Liver (tissue), 8 donors: ENCODE measurements at regions not wholly inside any gene's neighbourhood (a gene's known extent, or its start where the extent isn't known, plus 50 kb on each side); places are given as distances from the start of the nearest gene placed in this dataset.

Experiments used
- DNase-seq: peaks from one replicate; pipeline ENCODE4 v3.0.0-alpha.2; 2017; ENCODE audit warnings: low spot score
- H3K27ac ChIP-seq, 2 donors: one replicate each; pipeline ENCODE4 v1.7.0; 2013; ENCODE audit warnings: inconsistent platforms in 2 of 2, low read length in 2 of 2, control low read depth in 1 of 2, low read depth in 1 of 2, mild to moderate bottlenecking in 1 of 2
- H3K27me3 ChIP-seq, 4 donors: one replicate each; pipeline versions ENCODE4 v1.6.1 to v1.7.0; 2013; ENCODE audit warnings: low read length in 3 of 4, inconsistent platforms in 1 of 4, mild to moderate bottlenecking in 1 of 4, moderate library complexity in 1 of 4; ENCODE audit not compliant: control insufficient read depth in 4 of 4, insufficient read depth in 4 of 4
- H3K36me3 ChIP-seq, 4 donors: one replicate each; pipeline versions ENCODE4 v1.6.1 to v1.7.0; 2013; ENCODE audit warnings: low read length in 3 of 4, mild to moderate bottlenecking in 3 of 4, low read depth in 1 of 4, moderate library complexity in 1 of 4; ENCODE audit not compliant: control insufficient read depth in 4 of 4, insufficient read depth in 3 of 4
- H3K4me1 ChIP-seq, 4 donors: one replicate each; pipeline versions ENCODE4 v1.6.1 to v1.7.0; 2013; ENCODE audit warnings: low read length in 3 of 4, mild to moderate bottlenecking in 3 of 4, moderate library complexity in 1 of 4; ENCODE audit not compliant: control insufficient read depth in 4 of 4, insufficient read depth in 4 of 4
- H3K4me3 ChIP-seq, 3 donors: one replicate each; pipeline versions ENCODE4 v1.6.1 to v1.7.0; 2013; ENCODE audit warnings: low read length in 3 of 3, control low read depth in 1 of 3, low read depth in 1 of 3, mild to moderate bottlenecking in 1 of 3
- H3K9ac ChIP-seq, 2 donors: one replicate each; pipeline ENCODE4 v1.7.0; 2013; ENCODE audit warnings: low read length in 2 of 2, mild to moderate bottlenecking in 2 of 2, moderate library complexity in 2 of 2, control low read depth in 1 of 2, low read depth in 1 of 2
- H3K9me3 ChIP-seq, 4 donors: one replicate each; pipeline versions ENCODE4 v1.6.1 to v1.7.0; 2013; ENCODE audit warnings: low read length in 3 of 4; ENCODE audit not compliant: control insufficient read depth in 4 of 4
- EGR1 ChIP-seq, 2 donors: IDR thresholded peaks; 2 replicates each; pipeline ENCODE4 v1.6.1; 2016 to 2018; ENCODE audit warnings: antibody characterized with exemption in 2 of 2, low read depth in 2 of 2
- FOXA1 ChIP-seq: IDR thresholded peaks from 2 replicates; pipeline ENCODE4 v1.6.1; 2016; ENCODE audit warnings: antibody characterized with exemption
- GABPA ChIP-seq, 2 donors: IDR thresholded peaks in 1 of 2; conservative IDR thresholded peaks in 1 of 2; 2 replicates each; pipeline ENCODE4 v1.6.1; 2016; ENCODE audit warnings: antibody characterized with exemption in 2 of 2, mild to moderate bottlenecking in 1 of 2, moderate library complexity in 1 of 2
- HNF4G ChIP-seq: IDR thresholded peaks from 2 replicates; pipeline ENCODE4 v1.6.1; 2016; ENCODE audit warnings: antibody characterized with exemption
- NR2F2 ChIP-seq: IDR thresholded peaks from 2 replicates; pipeline ENCODE4 v1.6.1; 2016; ENCODE audit warnings: antibody characterized with exemption
- RXRA ChIP-seq, 2 donors: IDR thresholded peaks; 2 replicates each; pipeline ENCODE4 v1.6.1; 2017 to 2018; ENCODE audit warnings: antibody characterized with exemption in 2 of 2, mild to moderate bottlenecking in 1 of 2
- SP1 ChIP-seq: IDR thresholded peaks from 2 replicates; pipeline ENCODE4 v1.6.1; 2018; ENCODE audit warnings: antibody characterized with exemption, mild to moderate bottlenecking
- TAF1 ChIP-seq: conservative IDR thresholded peaks from 2 replicates; pipeline ENCODE4 v1.6.1; 2016; ENCODE audit warnings: antibody characterized with exemption, mild to moderate bottlenecking
- YY1 ChIP-seq: IDR thresholded peaks from 2 replicates; pipeline ENCODE4 v1.6.1; 2016; ENCODE audit warnings: antibody characterized with exemption, mild to moderate bottlenecking
- WGBS: extraction: QIAGEN DNeasy Blood & Tissue Kit; methylation state at CpG from one replicate; pipeline ENCODE4 v1.1.7; 2013; 5-methylcytosine and 5-hydroxymethylcytosine counted together
- TF ChIP-seq, protein P1 (sequence below): fragments of 150-350 bp; IDR thresholded peaks from 2 replicates; pipeline ENCODE4 v1.5.1; 2017; ENCODE audit warnings: improper control_type of control experiment, low read depth, low read length; ENCODE audit not compliant: missing input control
- TF ChIP-seq, protein P2 (sequence below): IDR thresholded peaks from 2 replicates; pipeline ENCODE4 v1.6.1; 2016; ENCODE audit warnings: antibody characterized with exemption, mild to moderate bottlenecking
- TF ChIP-seq, protein P3 (sequence below): IDR thresholded peaks from 2 replicates; pipeline ENCODE4 v1.6.1; 2016; ENCODE audit warnings: antibody characterized with exemption
- donor health status: healthy.
- donor health status: healthy.
- donor health status: healthy.
- donor health status: healthy.
- donor health status: healthy.

DNA sequence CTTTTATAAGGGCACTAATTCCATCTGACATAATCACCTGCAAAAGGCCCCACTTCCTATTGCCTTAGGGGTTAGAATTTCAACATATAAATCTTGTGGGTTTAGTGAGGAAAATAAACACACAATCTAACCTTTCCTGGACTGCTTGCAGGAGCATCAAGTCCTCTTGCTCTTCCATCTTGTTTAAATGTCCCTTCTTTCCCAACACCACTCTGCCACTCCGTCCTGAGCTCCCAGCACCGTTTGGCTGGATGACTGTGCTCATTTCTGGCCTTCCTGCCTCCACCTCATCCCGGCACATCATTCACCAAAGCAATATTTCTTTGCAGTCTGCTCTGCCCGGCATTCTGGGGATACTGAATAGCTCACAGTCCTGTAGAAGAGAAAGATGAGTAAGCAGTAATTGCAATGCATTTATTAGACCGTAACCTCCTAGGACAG lies 247.8 kb downstream of the BCL2 start:
- Histone ChIP-seq H3K4me3 (no peak overlapping the region), H3K4me1 (peaks cover 0 to 10% (median 2%) of the 10 kb centered on the region in 4 donors), H3K9ac (no peak overlapping the region), H3K27me3 (no peaks in the 10 kb centered on the region), H3K27ac (no peak overlapping the region), H3K9me3 (no peaks in the 10 kb centered on the region), H3K36me3 (no peaks in the 10 kb centered on the region)
- 77% methylated on average over 5 of the region's 5 CpGs for WGBS
- no peak for TF ChIP-seq RXRA (IDR thresholded peaks at IDR 0.05)
- TF ChIP-seq, protein P1, sequence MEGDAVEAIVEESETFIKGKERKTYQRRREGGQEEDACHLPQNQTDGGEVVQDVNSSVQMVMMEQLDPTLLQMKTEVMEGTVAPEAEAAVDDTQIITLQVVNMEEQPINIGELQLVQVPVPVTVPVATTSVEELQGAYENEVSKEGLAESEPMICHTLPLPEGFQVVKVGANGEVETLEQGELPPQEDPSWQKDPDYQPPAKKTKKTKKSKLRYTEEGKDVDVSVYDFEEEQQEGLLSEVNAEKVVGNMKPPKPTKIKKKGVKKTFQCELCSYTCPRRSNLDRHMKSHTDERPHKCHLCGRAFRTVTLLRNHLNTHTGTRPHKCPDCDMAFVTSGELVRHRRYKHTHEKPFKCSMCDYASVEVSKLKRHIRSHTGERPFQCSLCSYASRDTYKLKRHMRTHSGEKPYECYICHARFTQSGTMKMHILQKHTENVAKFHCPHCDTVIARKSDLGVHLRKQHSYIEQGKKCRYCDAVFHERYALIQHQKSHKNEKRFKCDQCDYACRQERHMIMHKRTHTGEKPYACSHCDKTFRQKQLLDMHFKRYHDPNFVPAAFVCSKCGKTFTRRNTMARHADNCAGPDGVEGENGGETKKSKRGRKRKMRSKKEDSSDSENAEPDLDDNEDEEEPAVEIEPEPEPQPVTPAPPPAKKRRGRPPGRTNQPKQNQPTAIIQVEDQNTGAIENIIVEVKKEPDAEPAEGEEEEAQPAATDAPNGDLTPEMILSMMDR = no peak
- no peak for TF ChIP-seq FOXA1
- TF ChIP-seq, protein P2, sequence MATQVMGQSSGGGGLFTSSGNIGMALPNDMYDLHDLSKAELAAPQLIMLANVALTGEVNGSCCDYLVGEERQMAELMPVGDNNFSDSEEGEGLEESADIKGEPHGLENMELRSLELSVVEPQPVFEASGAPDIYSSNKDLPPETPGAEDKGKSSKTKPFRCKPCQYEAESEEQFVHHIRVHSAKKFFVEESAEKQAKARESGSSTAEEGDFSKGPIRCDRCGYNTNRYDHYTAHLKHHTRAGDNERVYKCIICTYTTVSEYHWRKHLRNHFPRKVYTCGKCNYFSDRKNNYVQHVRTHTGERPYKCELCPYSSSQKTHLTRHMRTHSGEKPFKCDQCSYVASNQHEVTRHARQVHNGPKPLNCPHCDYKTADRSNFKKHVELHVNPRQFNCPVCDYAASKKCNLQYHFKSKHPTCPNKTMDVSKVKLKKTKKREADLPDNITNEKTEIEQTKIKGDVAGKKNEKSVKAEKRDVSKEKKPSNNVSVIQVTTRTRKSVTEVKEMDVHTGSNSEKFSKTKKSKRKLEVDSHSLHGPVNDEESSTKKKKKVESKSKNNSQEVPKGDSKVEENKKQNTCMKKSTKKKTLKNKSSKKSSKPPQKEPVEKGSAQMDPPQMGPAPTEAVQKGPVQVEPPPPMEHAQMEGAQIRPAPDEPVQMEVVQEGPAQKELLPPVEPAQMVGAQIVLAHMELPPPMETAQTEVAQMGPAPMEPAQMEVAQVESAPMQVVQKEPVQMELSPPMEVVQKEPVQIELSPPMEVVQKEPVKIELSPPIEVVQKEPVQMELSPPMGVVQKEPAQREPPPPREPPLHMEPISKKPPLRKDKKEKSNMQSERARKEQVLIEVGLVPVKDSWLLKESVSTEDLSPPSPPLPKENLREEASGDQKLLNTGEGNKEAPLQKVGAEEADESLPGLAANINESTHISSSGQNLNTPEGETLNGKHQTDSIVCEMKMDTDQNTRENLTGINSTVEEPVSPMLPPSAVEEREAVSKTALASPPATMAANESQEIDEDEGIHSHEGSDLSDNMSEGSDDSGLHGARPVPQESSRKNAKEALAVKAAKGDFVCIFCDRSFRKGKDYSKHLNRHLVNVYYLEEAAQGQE = no peak
- TF ChIP-seq GABPA (IDR thresholded peaks at IDR 0.05 in 1 of 2, conservative IDR thresholded peaks at IDR 0.05 in 1 of 2) = no peak
- no peak for TF ChIP-seq TAF1
- no peak for TF ChIP-seq NR2F2
- no peak for TF ChIP-seq YY1
- DNase-seq = no peak

DNA sequence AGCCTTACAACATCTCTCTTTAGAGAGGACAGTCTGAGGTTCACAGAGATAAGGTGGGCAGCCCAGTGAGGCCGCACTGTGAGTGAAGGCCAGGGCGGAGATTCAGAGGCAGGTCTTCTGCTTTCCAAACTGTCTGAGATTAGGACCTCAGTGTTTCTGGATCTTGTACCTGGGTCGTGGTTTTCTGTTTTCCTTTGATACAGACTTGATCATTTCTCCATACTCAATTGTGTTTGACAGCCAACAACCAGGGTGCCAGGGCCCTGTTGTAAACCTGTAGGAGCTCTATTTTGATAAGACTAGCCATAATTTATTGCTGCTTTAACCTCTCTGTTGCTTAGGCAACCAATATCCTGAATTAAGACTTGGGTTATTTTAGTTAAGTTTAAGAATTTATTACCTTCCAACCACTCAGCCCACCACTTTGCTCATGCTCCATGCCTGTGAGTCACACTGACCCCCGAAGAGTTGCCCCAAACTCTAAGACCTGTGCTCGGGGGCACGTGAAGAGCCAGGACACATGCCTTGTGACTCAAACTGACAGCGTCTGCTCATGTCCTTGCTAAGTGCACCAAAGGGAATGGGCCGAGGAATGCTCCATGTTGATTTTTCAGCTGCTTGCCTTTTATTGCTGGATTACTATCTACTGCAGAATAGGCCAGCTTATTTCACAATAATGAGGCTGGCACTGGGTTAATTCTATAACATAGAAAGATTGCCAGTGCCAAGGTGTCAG lies 248.6 kb downstream of the BCL2 start:
- 84% methylated on average over 8 of the region's 8 CpGs for WGBS
- no peak overlapping the region for H3K27ac ChIP-seq
- no peak overlapping the region for H3K9ac ChIP-seq
- H3K27me3 ChIP-seq = no peaks in the 10 kb centered on the region
- no peaks in the 10 kb centered on the region for H3K36me3 ChIP-seq
- no peaks in the 10 kb centered on the region for H3K9me3 ChIP-seq
- TF ChIP-seq EGR1 (IDR thresholded peaks at IDR 0.05; ENCODE audit: low read depth in 2 of 2) = no peak
- TF ChIP-seq GABPA (IDR thresholded peaks at IDR 0.05 in 1 of 2, conservative IDR thresholded peaks at IDR 0.05 in 1 of 2) = no peak
- TF ChIP-seq, protein P3, sequence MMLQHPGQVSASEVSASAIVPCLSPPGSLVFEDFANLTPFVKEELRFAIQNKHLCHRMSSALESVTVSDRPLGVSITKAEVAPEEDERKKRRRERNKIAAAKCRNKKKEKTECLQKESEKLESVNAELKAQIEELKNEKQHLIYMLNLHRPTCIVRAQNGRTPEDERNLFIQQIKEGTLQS = no peak
- TF ChIP-seq HNF4G = no peak
- no peak for TF ChIP-seq SP1
- TF ChIP-seq, protein P2 = no peak
- TF ChIP-seq TAF1 = no peak
- TF ChIP-seq YY1 = no peak
- peaks cover 0 to 10% (median 2%) of the 10 kb centered on the region in 4 donors for H3K4me1 ChIP-seq
- DNase-seq = no peak
- no peak overlapping the region for H3K4me3 ChIP-seq
